ENCODE measurements at regions not wholly inside any gene's neighbourhood (a gene's known extent, or its start where the extent isn't known, plus 50 kb on each side); places are given as distances from the start of the nearest gene placed in this dataset.

DNA sequence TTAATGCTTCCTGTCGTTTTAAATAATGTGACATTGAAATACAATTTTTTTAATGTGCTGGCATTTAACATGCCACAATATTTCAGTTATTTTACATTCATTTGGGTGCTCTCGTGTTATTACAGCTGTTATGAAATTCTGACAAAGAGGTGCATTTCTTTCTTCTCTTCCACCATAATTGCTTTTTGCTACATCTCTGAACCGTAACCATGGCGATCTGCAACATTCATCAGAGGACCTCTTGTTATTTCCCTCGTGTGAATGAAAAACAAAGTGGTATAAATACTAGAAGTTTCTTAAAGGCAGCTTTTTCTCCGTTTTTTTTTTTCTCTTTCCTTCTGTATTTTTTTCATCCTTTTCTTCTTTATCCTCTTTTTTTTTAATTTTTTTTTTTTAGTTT, 316.4 kb downstream of the MCTP2 start:
- TF ChIP-seq, protein P1, sequence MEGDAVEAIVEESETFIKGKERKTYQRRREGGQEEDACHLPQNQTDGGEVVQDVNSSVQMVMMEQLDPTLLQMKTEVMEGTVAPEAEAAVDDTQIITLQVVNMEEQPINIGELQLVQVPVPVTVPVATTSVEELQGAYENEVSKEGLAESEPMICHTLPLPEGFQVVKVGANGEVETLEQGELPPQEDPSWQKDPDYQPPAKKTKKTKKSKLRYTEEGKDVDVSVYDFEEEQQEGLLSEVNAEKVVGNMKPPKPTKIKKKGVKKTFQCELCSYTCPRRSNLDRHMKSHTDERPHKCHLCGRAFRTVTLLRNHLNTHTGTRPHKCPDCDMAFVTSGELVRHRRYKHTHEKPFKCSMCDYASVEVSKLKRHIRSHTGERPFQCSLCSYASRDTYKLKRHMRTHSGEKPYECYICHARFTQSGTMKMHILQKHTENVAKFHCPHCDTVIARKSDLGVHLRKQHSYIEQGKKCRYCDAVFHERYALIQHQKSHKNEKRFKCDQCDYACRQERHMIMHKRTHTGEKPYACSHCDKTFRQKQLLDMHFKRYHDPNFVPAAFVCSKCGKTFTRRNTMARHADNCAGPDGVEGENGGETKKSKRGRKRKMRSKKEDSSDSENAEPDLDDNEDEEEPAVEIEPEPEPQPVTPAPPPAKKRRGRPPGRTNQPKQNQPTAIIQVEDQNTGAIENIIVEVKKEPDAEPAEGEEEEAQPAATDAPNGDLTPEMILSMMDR (IDR thresholded peaks at IDR 0.05; ENCODE audit: partially characterized antibody, unreplicated experiment): no peak
- no peak for DNase-seq
- Mint-ChIP-seq H3K4me1 (ENCODE audit: low read depth, unreplicated experiment) (no peaks in the 10 kb centered on the region), H3K9me3 (ENCODE audit: unreplicated experiment) (no peaks in the 10 kb centered on the region), H3K4me3 (ENCODE audit: unreplicated experiment) (no peak overlapping the region), H3K27me3 (ENCODE audit: unreplicated experiment) (no peaks in the 10 kb centered on the region), H3K27ac (ENCODE audit: unreplicated experiment) (no peak overlapping the region), H3K36me3 (ENCODE audit: unreplicated experiment) (no peaks in the 10 kb centered on the region)

DNA sequence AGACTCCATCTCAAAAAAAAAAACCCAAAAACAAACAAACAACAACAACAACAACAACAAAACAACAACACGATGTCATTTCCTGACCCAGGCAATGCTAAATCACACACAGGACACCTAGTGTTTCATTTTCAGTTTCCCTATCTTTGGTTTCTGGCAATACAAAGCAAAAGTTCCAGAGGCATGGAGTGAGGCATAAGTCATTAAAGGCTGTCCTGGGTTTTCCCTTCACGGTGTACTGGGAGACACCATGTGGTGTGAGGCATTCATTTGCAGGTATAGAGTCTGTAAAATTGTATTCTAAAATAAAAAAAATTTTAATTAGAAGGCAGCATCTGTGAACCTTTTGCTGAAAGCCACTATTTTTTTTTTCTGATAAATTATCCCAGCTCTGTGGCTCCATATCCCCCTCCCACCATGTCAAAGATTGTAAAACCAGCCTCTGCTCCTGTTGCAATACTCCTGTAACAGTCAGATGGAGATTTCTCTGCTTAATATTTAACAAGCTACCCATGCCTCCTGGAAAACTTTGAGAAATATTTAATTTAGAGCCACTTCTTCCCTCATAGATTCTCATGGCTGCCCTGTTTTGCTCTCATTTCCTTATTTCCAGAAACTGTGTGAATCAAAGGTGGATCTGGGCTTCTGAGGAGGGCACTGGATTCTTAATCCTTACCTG, 324.6 kb downstream of the MCTP2 start:
- no peak overlapping the region for H3K27ac Mint-ChIP-seq (ENCODE audit: unreplicated experiment)
- no peaks in the 10 kb centered on the region for H3K9me3 Mint-ChIP-seq (ENCODE audit: unreplicated experiment)
- H3K4me3 Mint-ChIP-seq (ENCODE audit: unreplicated experiment): no peak overlapping the region
- H3K36me3 Mint-ChIP-seq (ENCODE audit: unreplicated experiment): no peaks in the 10 kb centered on the region
- TF ChIP-seq, protein P1 (IDR thresholded peaks at IDR 0.05; ENCODE audit: partially characterized antibody, unreplicated experiment): no peak
- no peaks in the 10 kb centered on the region for H3K4me1 Mint-ChIP-seq (ENCODE audit: low read depth, unreplicated experiment)
- H3K27me3 Mint-ChIP-seq (ENCODE audit: unreplicated experiment): no peaks in the 10 kb centered on the region
- no peak for DNase-seq

GRCh38 chr15:94561036-94561689, 329.8 kb downstream of the MCTP2 start:
- Mint-ChIP-seq H3K27ac (ENCODE audit: unreplicated experiment) (no peak overlapping the region), H3K9me3 (ENCODE audit: unreplicated experiment) (no peaks in the 10 kb centered on the region), H3K36me3 (ENCODE audit: unreplicated experiment) (no peaks in the 10 kb centered on the region), H3K4me1 (ENCODE audit: low read depth, unreplicated experiment) (no peaks in the 10 kb centered on the region), H3K4me3 (ENCODE audit: unreplicated experiment) (no peak overlapping the region), H3K27me3 (ENCODE audit: unreplicated experiment) (no peaks in the 10 kb centered on the region)
- TF ChIP-seq, protein P1 (IDR thresholded peaks at IDR 0.05; ENCODE audit: partially characterized antibody, unreplicated experiment): no peak
- no peak for DNase-seq

GRCh38 chr15:94563456-94563855, 332.1 kb downstream of the MCTP2 start:
- Mint-ChIP-seq H3K27me3 (ENCODE audit: unreplicated experiment) (no peaks in the 10 kb centered on the region), H3K9me3 (ENCODE audit: unreplicated experiment) (no peaks in the 10 kb centered on the region), H3K36me3 (ENCODE audit: unreplicated experiment) (no peaks in the 10 kb centered on the region), H3K4me1 (ENCODE audit: low read depth, unreplicated experiment) (no peaks in the 10 kb centered on the region), H3K4me3 (ENCODE audit: unreplicated experiment) (no peak overlapping the region), H3K27ac (ENCODE audit: unreplicated experiment) (no peak overlapping the region)
- TF ChIP-seq, protein P1 (IDR thresholded peaks at IDR 0.05; ENCODE audit: partially characterized antibody, unreplicated experiment): no peak
- no peak for DNase-seq

GRCh38 chr15:94576889-94577533, 345.6 kb downstream of the MCTP2 start:
- peak; percentile 47 for DNase-seq
- Mint-ChIP-seq H3K27ac (ENCODE audit: unreplicated experiment) (no peak overlapping the region), H3K27me3 (ENCODE audit: unreplicated experiment) (peaks cover 3% of the 10 kb centered on the region), H3K36me3 (ENCODE audit: unreplicated experiment) (no peaks in the 10 kb centered on the region), H3K4me1 (ENCODE audit: low read depth, unreplicated experiment) (no peaks in the 10 kb centered on the region), H3K4me3 (ENCODE audit: unreplicated experiment) (no peak overlapping the region), H3K9me3 (ENCODE audit: unreplicated experiment) (no peaks in the 10 kb centered on the region)
- TF ChIP-seq, protein P1 (IDR thresholded peaks at IDR 0.05; ENCODE audit: partially characterized antibody, unreplicated experiment): peak; percentile 83

Data from glutamatergic neuron (in vitro differentiated cells).